Trophoblast cell (in vitro differentiated cells and primary cell): ENCODE measurements at regions not wholly inside any gene's neighbourhood (a gene's known extent, or its start where the extent isn't known, plus 50 kb on each side); places are given as distances from the start of the nearest gene placed in this dataset.
A peak's percentile ranks its signal among the peaks of the same experiment; 100 is the strongest.
"Not testable (repeated sequence)": the region's sequence is repeated elsewhere in the genome, so short reads cannot be mapped to it uniquely, and the experiment has no call there.

Experiments
- DNase-seq, 2 donors: peaks; one replicate each; pipeline ENCODE4 v3.0.0-alpha.2; 2016
- H2AFZ ChIP-seq: 2 replicates; pipeline ENCODE4 v1.6.1; 2013; ENCODE audit warnings: low read length, moderate library complexity, mild to moderate bottlenecking; ENCODE audit not compliant: insufficient read depth, poor library complexity
- H2AK5ac ChIP-seq: 2 replicates; pipeline ENCODE4 v1.6.1; 2013; ENCODE audit warnings: mild to moderate bottlenecking, low read length
- H2BK120ac ChIP-seq: 2 replicates; pipeline ENCODE4 v1.6.1; 2013; ENCODE audit warnings: low read length, mild to moderate bottlenecking, moderate library complexity; ENCODE audit not compliant: insufficient read depth, poor library complexity
- H2BK12ac ChIP-seq: 2 replicates; pipeline ENCODE4 v1.6.1; 2013; ENCODE audit warnings: mild to moderate bottlenecking, low read length, moderate library complexity
- H2BK5ac ChIP-seq: 2 replicates; pipeline ENCODE4 v1.6.1; 2013; ENCODE audit warnings: low read length, low read depth, moderate library complexity, mild to moderate bottlenecking; ENCODE audit not compliant: poor library complexity
- H3K14ac ChIP-seq: 2 replicates; pipeline ENCODE4 v1.6.1; 2013; ENCODE audit warnings: mild to moderate bottlenecking, low read length
- H3K18ac ChIP-seq: 2 replicates; pipeline ENCODE4 v1.6.1; 2013; ENCODE audit warnings: mild to moderate bottlenecking, low read length
- H3K23ac ChIP-seq: 2 replicates; pipeline ENCODE4 v1.6.1; 2013; ENCODE audit warnings: low read length
- H3K27ac ChIP-seq: 2 replicates; pipeline ENCODE4 v1.5.1; 2013; ENCODE audit warnings: low read depth, mild to moderate bottlenecking, inconsistent platforms, low read length, moderate library complexity
- H3K27me3 ChIP-seq: 2 replicates; pipeline ENCODE4 v1.6.1; 2013; ENCODE audit warnings: inconsistent platforms, mild to moderate bottlenecking, low read length, moderate library complexity; ENCODE audit not compliant: insufficient read depth
- H3K36me3 ChIP-seq, 2 experiments: 1 replicate in 1 of 2; 2 replicates in 1 of 2; pipeline ENCODE4 v1.6.1; 2013; ENCODE audit warnings: low read length in 2 of 2, mild to moderate bottlenecking in 2 of 2, moderate library complexity in 1 of 2; ENCODE audit not compliant: insufficient read depth in 2 of 2, control insufficient read depth in 1 of 2
- H3K4ac ChIP-seq: 2 replicates; pipeline ENCODE4 v1.6.1; 2013; ENCODE audit warnings: low read depth, mild to moderate bottlenecking, low read length, moderate library complexity
- H3K4me1 ChIP-seq, 2 experiments: 1 replicate in 1 of 2; 2 replicates in 1 of 2; pipeline ENCODE4 v1.6.1; 2013; ENCODE audit warnings: low read length in 2 of 2, mild to moderate bottlenecking in 2 of 2, moderate library complexity in 1 of 2; ENCODE audit not compliant: insufficient read depth in 2 of 2, control insufficient read depth in 1 of 2
- H3K4me2 ChIP-seq: 2 replicates; pipeline ENCODE4 v1.6.1; 2013; ENCODE audit warnings: inconsistent platforms, mild to moderate bottlenecking, low read length, moderate library complexity
- H3K4me3 ChIP-seq: 2 replicates; pipeline ENCODE4 v1.5.1; 2013; ENCODE audit warnings: mild to moderate bottlenecking, low read depth, low read length, inconsistent platforms
- H3K79me1 ChIP-seq: one replicate; pipeline ENCODE4 v1.6.1; 2013; ENCODE audit warnings: low read length
- H3K79me2 ChIP-seq: 2 replicates; pipeline ENCODE4 v1.6.1; 2013; ENCODE audit warnings: low read length, mild to moderate bottlenecking; ENCODE audit not compliant: control insufficient read depth, insufficient read depth, poor library complexity
- H3K9ac ChIP-seq: 2 replicates; pipeline ENCODE4 v1.6.1; 2013; ENCODE audit warnings: mild to moderate bottlenecking, low read length
- H3K9me3 ChIP-seq: 2 replicates; pipeline ENCODE4 v1.6.1; 2013; ENCODE audit warnings: low read depth, mild to moderate bottlenecking, control low read depth, inconsistent platforms, low read length; ENCODE audit not compliant: insufficient read depth
- H4K12ac ChIP-seq: 2 replicates; pipeline ENCODE4 v1.6.1; 2013; ENCODE audit warnings: low read depth, mild to moderate bottlenecking, low read length, moderate library complexity
- H4K8ac ChIP-seq: 2 replicates; pipeline ENCODE4 v1.6.1; 2013; ENCODE audit warnings: low read depth, mild to moderate bottlenecking, low read length, moderate library complexity
- H4K91ac ChIP-seq: one replicate; pipeline ENCODE4 v1.6.1; 2013; ENCODE audit warnings: low read depth, mild to moderate bottlenecking, low read length, moderate library complexity
- WGBS: extraction: QIAGEN DNeasy Blood & Tissue Kit; methylation state at CpG from one replicate; pipeline ENCODE4 v1.1.7; 2013; ENCODE audit warnings: missing lambda C conversion rate; ENCODE audit not compliant: insufficient read length, insufficient coverage; ENCODE audit errors: extremely low coverage; 5-methylcytosine and 5-hydroxymethylcytosine counted together

- H3K36me3 ChIP-seq, H3K14ac ChIP-seq, H3K79me2 ChIP-seq, H3K79me1 ChIP-seq, H3K9ac ChIP-seq, H3K4ac ChIP-seq, H4K91ac ChIP-seq, H2BK5ac ChIP-seq, H2BK120ac ChIP-seq, H3K4me3 ChIP-seq, H3K27ac ChIP-seq, H3K4me1 ChIP-seq, H2AFZ ChIP-seq, H3K23ac ChIP-seq, DNase-seq, H3K9me3 ChIP-seq, H3K18ac ChIP-seq, H2AK5ac ChIP-seq, H4K12ac ChIP-seq, H3K27me3 ChIP-seq, H3K4me2 ChIP-seq, H2BK12ac ChIP-seq, H4K8ac ChIP-seq: not testable (repeated sequence)
- whole genome bisulfite sequencing: no CpG with 5 or more reads among the region's 2 CpGs
Measured at GRCh38 chr13:52910318-52910717, 61.9 kb upstream of the PCDH8 start.

- Histone ChIP-seq H3K9ac (no peak overlapping the region), H2BK5ac (no peak overlapping the region), H3K27ac (no peak overlapping the region), H3K4me1 (peaks cover 8 to 12% of the 10 kb centered on the region in 2 experiments), H3K23ac (no peak overlapping the region), H4K12ac (no peak overlapping the region), H4K8ac (no peak overlapping the region), H3K4me3 (no peak overlapping the region), H2AK5ac (no peak overlapping the region), H2BK120ac (no peak overlapping the region), H3K27me3 (no peaks in the 10 kb centered on the region), H3K18ac (no peak overlapping the region), H2AFZ (no peak overlapping the region), H3K36me3 (no peaks in the 10 kb centered on the region), H3K14ac (no peak overlapping the region), H3K79me1 (no peaks in the 10 kb centered on the region), H3K79me2 (no peaks in the 10 kb centered on the region), H3K4me2 (no peak overlapping the region), H3K9me3 (no peaks in the 10 kb centered on the region), H3K4ac (no peak overlapping the region), H2BK12ac (peak overlapping the region; percentile 43), H4K91ac (peak overlapping the region; percentile 39)
- WGBS: no CpG with 5 or more reads among the region's 20 CpGs
- DNase-seq: no peak
Measured at GRCh38 chr13:52906122-52906903, 57.9 kb upstream of the PCDH8 start.

GRCh38 chr13:52905701-52906100 is 57.3 kb upstream of the PCDH8 start:
- Histone ChIP-seq H3K23ac (no peak overlapping the region), H3K4me1 (peaks cover 8 to 12% of the 10 kb centered on the region in 2 experiments), H3K4me2 (no peak overlapping the region), H4K12ac (no peak overlapping the region), H4K8ac (no peak overlapping the region), H3K27me3 (no peaks in the 10 kb centered on the region), H3K4me3 (no peak overlapping the region), H2BK5ac (no peak overlapping the region), H3K9ac (no peak overlapping the region), H2BK120ac (no peak overlapping the region), H3K14ac (no peak overlapping the region), H3K4ac (no peak overlapping the region), H3K9me3 (no peaks in the 10 kb centered on the region), H2AK5ac (no peak overlapping the region), H3K79me2 (no peaks in the 10 kb centered on the region), H2BK12ac (no peak overlapping the region), H3K27ac (no peak overlapping the region), H3K36me3 (no peaks in the 10 kb centered on the region), H3K79me1 (no peaks in the 10 kb centered on the region), H3K18ac (no peak overlapping the region), H4K91ac (no peak overlapping the region), H2AFZ (no peak overlapping the region)
- DNase-seq: no peak
- no CpG with 5 or more reads among the region's 1 CpG for WGBS

- Histone ChIP-seq H2AFZ (no peak overlapping the region), H4K91ac (no peak overlapping the region), H3K4ac (no peak overlapping the region), H3K4me2 (no peak overlapping the region), H2AK5ac (no peak overlapping the region), H3K9me3 (no peaks in the 10 kb centered on the region), H3K18ac (no peak overlapping the region), H3K4me1 (peaks cover 8 to 12% of the 10 kb centered on the region in 2 experiments), H3K14ac (no peak overlapping the region), H3K4me3 (no peak overlapping the region), H3K9ac (no peak overlapping the region), H3K27me3 (no peaks in the 10 kb centered on the region), H3K79me2 (no peaks in the 10 kb centered on the region), H2BK12ac (no peak overlapping the region), H3K36me3 (no peaks in the 10 kb centered on the region), H3K79me1 (no peaks in the 10 kb centered on the region), H3K27ac (no peak overlapping the region), H4K8ac (no peak overlapping the region), H4K12ac (no peak overlapping the region), H2BK5ac (no peak overlapping the region), H3K23ac (no peak overlapping the region), H2BK120ac (no peak overlapping the region)
- no CpG with 5 or more reads among the region's 4 CpGs for WGBS
- no peak for DNase-seq
Measured at GRCh38 chr13:52903320-52903719, 54.9 kb upstream of the PCDH8 start.
